ENCODE measurements at regions not wholly inside any gene's neighbourhood (a gene's known extent, or its start where the extent isn't known, plus 50 kb on each side); places are given as distances from the start of the nearest gene placed in this dataset.
"Not testable (repeated sequence)": the region's sequence is repeated elsewhere in the genome, so short reads cannot be mapped to it uniquely, and the experiment has no call there.

DNA sequence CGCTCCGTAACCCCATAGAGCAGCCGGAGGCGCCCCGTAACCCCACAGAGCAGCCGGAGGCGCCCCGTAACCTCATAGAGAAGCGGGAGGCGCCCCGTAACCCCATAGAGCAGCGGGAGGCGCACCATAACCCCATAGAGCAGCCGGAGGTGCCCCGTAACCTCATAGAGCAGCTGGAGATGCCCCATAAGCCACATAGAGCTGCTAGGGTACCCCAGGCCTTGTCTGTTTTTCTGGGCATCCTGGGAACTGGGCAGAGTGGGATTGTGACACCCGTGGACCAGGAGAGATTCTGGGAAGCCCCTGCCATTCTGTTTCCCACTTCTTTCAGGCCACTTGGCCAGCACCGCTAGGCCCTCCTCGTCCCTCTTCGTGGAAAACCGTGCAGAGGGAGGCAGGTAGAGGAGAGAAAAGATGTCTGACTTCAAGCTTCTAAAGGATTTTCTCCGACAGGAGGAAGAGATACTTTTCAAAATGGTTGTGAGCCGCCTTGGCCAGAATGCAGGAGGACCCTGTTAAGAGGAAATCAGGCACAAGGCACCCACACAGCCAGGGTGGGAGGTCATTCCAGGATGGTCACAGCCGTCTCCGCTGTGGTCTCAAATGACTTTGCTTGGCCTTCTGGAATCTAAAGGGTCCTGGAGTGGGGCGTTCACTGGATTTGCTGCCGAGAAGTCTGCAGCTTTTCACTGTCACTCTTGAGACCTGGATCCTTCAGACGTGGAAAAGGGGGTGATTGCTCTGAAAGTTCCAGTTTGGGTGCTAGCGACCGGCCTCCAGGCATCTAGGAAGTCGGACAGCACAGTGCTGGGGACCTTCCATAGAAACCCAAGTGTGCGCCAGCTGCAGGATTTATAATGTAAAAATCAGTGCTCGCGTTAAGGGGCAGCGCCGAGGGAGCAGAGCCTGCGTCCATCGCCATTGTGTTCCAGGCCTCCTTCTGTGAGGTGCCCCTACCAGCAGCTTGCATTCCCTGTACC is 178.3 kb upstream of the ZNF469 start:
- DNase-seq: peak; percentile 23

DNA sequence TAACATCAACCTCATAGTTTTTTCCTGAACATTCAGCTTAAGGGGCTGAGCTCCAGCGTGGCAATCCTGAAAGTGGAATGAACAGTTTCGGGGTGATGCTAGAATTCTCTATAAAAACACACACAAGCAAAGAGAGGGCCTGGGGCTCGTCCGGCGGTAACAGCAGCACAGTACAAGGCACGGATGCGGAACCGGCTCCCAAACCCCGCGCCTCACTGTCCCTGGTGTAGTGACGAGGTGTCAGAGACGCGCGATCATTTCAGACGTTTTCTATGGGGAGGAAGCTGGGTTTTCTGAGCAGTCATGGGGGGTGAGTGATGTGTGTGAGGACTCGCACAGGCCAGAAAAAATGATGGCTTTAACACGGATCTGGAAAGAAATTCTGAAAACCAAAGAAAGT is 177.3 kb upstream of the ZNF469 start:
- peak; percentile 44 for DNase-seq

DNA sequence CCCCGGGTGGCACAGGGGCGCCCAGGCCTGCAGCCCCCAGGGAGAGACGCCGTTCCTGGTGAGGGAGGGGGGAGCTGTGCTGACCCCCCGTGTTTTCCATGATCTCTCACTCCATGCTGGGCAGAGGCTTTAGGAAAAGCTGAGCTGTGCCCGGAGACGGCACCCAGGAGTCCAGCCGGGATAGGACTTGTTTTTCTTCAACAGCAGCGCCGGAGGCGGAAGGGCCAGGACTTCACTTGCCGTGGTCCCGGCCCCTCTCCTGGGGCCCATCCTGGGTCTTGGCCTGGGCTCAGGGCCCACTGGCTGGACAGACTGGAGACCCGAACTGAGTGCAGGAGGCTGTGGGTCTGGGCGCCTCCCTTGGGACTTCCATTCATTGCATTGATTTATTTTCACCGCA is 176.8 kb upstream of the ZNF469 start:
- peak; percentile 28 for DNase-seq

DNA sequence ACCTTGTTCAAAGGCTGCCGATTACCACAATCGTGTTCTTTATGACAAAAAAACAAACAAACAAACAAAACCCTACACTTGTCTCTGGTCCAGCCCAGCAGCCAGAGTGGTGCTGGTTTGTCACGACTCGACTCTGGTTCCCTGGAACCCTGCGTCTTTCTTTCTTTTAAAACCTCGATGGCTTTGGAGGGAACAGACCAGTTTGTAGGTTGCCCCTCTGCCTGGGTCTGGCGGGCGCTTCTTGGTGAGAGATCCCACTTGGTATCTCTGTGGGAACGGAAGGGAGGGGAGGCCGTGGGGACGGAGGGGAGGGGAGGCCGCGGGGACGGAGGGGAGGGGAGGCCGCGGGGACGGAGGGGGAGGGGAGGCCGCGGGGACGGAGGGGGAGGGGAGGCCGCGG is 176.2 kb upstream of the ZNF469 start:
- peak; percentile 11 for DNase-seq

DNA sequence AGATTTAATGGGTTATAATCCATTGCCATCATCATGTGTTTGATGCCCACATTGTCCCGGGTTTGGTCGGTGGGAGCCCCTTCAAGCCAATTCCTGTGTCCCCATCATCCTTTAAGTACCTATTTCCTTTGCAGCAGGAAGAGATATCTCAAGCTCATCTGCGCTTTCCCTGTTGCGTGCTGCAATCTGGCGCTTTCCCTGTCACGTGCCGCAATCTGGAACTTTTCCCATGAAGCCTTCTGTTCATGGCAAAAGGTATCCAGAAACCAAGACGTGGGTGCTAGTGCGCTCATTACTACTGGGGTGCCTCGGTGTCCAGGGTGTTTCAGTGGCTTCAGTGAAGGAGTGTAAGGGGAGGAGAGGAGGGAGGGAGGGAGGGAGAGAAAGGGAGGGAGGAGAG is 174.6 kb upstream of the ZNF469 start:
- peak; percentile 7 for DNase-seq

DNA sequence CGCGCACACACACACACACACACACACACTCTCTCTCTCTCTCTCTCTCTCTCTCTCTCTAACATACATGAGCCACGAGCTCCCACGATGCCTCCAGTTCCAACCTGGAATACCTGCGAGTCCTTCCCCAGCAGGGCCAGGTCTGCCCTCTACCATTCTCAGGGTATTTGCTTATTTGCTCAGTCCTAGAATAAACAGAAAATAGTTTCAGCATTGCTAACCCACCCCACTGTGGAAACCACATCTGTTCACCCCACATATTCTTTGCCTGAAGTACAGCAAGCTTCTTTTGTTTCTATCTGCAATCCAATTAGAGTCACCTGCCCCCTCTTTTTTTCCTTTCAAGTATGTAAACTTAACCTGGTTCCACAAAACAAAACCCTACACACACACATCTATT is 174.0 kb upstream of the ZNF469 start:
- DNase-seq: not testable (repeated sequence)

DNA sequence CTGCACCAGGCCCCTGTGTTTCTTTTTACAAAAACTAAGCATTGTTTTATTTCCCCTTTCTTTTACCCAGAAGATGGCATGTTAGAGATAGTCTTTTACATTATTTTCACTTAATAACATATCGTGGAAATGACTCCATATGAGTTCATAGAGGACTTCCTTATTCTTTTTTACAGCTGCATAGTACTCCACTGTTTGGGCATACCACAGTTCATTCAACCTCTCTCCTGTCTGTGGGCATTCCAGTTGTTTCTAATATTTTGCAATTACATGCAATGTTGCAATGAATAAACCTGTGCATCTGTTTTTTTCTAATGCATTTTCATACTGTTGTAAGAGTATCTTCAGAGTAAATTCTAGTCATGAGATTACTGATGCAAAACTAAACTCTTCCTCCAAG is 173.2 kb upstream of the ZNF469 start:
- DNase-seq: not testable (repeated sequence)

DNA sequence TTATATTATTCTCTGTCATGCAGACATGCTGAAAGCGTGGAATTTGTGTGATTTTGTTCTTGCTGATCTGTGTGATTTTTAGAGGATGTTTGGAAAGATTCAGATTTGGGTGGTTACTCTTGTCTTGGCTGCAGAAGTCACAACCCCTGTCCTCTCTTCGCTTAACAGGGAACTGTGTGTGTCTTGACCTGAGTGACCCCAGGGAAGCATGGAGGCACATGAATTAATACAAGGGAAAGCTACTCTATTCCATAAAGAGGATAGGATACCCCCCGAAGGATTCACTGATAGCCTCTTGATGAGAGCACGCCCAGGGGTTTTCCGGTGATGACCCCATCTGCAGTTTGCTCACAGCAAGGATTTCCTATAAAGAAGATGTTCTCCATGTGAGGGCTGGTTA is 168.8 kb upstream of the ZNF469 start:
- not testable (repeated sequence) for DNase-seq

DNA sequence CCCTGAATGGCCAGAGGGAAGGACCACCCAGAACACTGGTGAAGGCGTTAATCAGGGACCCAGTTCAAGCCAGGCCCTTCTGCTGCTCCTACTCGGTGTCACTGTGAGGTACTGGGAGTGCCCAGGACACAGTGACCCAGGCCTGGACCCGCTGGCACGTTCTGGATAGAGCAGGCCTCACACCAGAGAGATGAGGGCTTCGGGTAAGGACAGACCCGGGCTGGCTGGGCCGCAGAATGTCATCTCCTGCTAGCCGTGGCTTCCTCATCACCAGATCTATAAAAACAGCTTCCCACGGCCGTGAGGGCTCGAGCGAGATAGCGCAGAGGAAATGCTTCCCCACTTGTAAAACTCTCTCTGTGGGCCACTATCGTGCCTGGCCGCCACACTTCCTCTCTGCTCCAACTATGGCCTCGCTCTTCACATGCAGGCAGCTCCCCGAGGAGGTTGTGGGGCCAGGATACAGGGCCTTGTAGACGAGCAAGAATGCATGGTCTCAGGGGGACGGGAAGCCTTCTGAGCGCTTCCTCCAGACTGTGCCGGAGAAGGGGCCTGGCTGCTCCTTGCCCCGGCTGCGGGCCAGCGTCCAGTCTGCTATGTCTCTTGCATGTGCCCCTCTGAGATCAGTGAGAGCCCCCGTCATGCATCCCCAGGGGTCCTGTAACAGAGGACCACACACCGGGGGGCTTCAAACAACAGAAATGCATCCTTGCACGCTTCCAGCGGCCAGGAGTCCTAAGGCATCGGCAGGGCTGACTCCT is 161.6 kb upstream of the ZNF469 start:
- peak; percentile 46 for DNase-seq

DNA sequence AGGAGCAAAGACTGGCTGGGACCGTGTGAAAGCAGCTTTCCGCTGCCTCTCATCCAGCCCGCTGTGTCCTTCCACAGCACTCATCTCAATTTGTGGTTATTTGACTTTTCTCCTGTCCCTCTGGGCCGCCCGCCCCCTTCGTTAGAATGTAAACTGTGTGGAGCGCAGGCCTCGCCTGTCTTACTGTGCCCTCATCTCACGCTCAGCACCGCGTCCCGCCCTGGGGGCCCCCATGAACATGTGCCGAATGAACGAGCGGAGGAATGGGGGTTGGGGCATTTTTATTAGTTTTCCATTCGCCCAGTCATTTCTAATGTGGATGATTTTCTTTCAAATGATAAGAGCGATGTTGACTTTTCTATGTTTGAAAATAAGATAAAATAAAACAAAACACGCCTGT is 159.1 kb upstream of the ZNF469 start:
- peak; percentile 40 for DNase-seq

DNA sequence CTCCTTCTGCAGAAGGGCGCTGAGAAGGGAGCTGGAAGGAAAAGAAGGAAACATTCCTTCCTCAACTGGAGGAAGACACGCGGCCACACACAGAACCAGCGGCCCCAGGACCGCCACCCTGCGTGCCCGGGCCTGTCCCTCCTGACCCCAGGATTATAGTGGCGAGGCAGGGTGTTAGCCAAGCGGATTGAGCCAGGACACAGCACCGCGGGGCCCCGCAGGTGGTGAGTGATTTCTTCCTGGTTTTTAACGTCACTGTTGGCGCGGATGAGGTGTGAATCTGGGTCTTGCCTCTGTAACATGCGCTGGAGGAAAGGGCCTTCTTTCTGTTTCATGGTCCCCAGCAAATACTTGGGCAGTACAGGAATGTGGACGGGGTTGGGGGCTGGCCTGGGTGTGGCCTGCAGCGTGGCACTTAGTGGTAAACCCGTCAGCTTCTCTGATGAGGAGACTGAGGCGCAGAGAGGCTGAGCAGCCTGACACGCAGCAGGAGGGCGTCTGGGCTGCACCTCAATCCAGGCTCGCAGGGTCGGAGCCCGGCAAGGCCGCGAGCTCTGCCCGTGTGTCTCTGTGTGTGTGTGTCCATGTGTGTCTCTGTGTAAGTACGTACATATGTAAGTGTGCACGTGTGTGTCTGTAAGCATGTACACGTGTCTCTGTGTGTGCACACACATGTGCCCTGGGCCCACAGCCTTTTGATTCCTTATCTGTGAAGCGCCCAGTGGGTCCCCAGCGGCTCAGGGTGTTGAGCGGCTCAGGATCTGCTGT is 158.4 kb upstream of the ZNF469 start:
- peak; percentile 41 for DNase-seq

DNA sequence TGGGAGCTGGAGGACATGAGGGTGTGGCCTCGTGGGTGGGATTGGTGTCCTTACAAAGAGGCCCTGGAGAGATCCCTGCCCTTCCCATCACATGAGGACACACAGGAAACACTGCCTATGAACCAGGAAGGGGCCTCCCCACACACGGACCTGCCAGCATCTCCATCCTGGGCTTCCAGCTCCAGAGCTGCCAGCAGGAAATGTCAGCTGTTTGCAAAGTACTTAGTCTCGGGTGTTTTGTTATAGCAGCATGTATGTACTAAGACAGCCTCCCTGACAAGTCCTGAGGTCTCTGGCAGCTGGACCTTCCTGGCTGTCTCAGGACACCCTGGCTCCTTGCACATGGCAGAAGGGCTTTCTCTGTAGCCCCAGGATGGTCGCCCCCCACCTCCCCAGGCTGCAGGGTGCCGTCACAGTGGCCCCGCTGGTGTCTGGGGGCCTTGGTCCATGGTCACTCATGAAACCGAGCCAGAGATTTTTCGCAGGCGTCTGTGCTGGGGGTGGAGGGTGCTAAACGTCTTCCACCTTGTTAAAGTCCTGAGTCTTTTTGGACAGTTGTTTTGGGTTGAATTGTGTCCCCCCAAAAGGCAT is 157.0 kb upstream of the ZNF469 start:
- peak; percentile 25 for DNase-seq

DNA sequence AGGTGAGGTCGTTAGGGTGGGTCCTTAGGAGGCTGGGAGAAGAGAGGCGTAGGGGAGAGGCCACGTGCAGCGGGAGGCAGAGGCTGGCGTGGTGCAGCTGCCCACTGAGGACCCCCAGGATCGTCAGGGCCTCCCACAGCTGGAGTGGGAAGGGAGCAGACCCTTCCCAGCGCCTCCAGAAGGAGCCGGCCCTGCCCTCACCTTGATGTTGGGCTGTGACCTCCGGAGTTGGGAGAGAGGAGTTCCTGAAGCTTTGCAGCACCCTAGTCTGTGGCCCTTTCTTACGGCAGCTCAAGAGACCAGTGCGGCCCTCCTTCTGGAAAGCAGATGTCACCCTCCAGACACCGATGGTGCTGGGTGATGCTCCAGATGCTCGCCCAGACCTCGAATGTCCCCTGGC is 156.5 kb upstream of the ZNF469 start:
- peak; percentile 11 for DNase-seq

DNA sequence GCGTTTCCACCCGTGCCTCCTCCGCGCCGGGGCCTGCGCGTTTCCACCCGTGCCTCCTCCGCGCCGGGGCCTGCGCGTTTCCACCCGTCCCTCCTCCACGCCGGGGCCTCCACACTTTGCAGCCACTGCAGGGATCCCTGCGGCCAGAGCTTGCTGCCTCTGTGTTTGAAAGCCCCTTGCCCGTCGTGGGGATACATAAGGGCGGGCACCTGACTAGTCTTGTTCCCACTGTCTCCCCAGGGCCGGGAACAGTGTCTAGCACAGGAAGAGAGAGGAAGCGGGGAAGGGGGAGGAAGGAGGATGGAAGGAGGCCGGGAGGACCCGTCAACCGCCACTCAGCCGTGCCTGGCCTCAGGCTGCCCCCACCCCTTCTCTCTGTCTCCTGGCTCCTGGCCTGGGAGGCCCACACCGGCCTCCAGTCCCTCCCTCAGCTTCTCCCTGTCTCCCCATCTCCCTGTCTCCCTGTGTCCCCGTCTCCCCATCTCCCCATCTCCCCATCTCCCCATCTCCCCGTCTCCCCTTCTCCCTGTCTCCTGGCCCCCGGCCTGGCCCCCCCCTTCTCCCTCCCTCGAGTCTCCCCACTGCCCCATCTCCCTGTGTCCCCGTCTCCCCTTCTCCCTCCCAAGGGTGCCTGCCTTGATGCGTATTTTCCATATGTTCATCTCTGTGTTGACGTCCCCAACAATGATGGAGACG is 155.6 kb upstream of the ZNF469 start:
- peak; percentile 13 for DNase-seq

DNA sequence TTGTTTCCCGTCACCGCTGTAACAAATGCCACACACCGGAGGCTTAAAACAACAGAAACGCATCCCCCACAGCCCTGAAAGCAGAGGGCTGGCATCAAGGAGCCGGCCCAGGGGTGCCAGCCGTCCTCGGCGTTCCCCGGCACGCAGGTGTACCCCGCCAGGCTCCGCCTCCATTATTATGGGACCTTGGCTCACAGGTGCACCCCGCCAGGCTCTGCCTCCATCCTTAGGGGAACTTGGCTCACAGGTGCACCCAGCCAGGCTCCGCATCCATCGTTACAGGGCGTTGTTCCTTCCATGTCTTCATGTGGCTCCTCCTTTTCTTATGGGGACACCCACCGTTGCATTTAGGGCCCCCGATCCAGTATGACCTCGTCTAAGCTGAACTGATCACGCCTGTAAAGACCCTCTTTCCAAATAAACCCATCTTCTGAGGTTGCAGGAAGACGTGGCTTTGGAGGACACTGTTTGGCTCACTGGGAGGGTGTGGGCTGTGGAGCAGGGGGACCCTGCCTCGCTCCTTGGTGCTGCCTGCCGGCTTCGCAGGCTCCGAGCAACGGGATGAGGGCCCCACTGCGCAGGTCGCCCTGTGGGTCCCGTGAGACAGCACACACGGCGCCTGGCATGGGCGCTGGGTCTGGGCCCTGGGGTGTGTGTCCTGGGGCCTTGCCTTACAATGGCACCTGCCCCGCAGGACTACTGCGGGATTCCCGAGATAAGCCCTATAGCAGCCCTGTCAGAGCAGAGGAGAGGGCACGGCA is 154.9 kb upstream of the ZNF469 start:
- peak; percentile 26 for DNase-seq

DNA sequence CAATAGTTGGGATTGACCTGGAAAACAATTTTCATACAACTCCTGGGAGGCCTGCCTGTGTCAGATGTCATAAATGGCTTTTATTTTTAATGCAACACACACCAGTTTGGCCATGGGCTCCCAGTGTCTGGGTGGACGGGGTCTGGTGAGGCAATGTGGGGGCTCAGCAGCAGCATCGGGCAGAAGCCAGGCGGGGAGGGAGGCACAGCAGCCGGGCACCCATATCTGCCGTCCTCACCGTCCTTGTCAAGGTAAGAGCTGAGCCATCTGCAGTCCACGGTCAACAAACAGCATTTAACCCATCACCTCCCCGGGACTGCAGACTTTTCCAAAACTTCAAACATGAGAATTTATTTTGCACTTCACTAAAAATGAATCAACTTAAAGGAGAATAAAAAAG is 154.0 kb upstream of the ZNF469 start:
- peak; percentile 38 for DNase-seq

DNA sequence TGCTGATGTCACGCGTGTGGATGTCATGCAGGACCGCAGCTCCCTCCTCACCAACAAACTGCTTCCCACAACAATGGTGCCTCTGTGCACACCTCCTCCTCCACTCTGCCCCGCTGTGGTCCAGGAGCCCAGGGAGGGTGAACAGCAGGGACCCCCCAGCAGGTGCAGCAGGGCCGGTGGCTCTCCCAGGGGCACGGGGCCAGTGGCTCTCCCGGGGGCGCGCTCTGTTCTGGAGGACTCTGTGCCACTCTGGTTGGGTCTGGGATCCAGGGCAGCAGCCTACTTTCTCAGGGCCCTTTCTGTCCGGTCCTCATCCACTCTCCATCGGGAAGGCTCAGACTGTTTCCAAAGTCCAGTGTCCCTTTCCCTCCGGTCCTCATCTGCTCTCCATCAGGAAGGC is 153.0 kb upstream of the ZNF469 start:
- not testable (repeated sequence) for DNase-seq

DNA sequence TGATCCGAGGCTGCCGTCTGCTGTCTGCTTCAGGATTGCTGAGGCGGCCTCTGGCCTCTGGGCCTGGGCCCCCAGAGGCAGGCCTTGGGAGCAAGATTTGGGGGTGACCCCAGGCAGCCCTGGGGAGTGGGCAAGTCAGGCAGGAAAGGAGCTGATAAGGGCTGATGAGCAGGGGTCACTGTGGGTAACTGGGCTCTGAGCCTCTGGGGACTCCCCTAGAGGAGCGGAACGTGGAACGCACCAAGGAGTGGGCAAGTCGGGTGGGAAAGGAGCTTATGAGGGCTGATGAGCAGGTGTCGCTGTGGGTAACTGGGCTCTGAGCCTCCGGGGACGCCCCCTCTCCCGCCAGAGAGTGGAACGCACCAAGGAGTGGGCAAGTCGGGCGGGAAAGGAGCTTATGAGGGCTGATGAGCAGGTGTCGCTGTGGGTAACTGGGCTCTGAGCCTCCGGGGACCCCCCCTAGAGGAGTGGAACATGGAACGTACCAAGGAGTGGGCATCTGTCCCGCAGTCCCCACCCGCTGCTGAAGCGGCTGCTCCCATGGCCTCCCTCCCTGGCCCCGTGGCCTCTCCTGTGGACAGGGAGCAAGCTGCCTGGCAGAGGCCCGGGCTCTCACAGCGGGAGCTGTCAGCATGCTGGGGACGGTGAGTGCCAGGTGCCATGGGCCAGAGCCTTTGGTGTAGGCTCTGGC is 152.3 kb upstream of the ZNF469 start:
- peak; percentile 18 for DNase-seq

DNA sequence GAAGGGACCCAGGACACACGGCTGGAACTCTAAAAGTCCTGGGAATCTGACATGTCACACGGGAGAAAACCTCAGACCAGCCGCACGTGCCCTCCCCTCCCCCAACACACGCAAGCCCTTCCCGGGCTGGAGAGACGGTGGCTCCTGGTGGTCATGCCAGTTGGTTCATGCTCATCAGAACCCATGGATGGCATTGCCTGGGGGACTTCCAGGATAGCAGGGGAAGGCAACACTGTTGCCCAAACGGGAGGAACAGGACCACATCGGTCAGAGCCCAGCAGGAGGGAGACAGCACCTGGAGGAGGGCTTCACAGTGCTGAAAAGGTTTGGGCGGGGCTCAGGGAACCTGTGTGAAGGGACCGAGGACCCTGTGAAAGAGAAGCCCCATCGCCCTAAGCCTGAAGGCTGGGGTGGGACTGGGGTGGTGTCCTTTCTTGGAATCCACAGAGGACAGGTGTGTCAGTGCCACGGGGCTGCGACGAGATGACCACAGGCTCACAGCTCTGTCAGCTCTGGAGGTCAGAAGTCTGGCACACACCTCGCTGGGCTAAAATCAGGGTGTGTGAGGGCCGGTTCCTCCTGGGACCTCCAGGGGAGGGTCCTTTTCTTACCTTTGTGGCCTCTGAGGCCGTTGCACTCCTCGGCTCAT is 151.7 kb upstream of the ZNF469 start:
- DNase-seq: peak; percentile 7

DNA sequence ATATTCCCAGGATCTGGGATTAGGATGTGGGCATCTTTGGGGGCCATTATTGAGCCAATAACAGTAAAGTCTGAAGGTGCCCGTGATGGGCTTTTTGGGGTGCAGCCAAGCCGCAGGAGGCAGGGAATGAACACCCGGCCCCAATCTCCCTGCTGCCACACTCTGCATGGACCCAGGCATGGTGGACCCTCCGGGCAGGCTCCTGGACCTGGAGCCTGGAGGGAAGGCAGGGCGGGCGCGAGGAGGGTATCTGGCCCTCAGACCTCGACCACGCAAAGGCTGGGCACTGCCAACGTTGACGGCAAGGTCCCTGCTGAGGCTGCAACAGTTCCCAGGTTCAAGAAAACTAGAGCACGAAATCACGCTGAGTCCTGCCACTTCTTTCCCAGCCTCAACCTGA is 150.9 kb upstream of the ZNF469 start:
- DNase-seq: peak; percentile 1
